K562 (cell line): ENCODE measurements at regions not wholly inside any gene's neighbourhood (a gene's known extent, or its start where the extent isn't known, plus 50 kb on each side); places are given as distances from the start of the nearest gene placed in this dataset.

Experiments
- ATAC-seq: fragments of 200-7000 bp; cut with Tn5 transposase; 3 replicates; pipeline ENCODE4 v1.9.1; 2020; ENCODE audit warnings: moderate library complexity
- BruUV-seq: library from RNA; stranded (reverse); fragments of 400-500 nt; replicated peaks from 2 replicates; lab custom pipeline; 2021; lab: Mats Ljungman, UMichigan
- CTCF ChIA-PET: fragments of 300-600 bp; formaldehyde crosslinking; extraction: SDS; loops from one replicate; lab custom pipeline; 2021; ENCODE audit warnings: low intra/inter-chr PET ratio; lab: Yijun Ruan, JAX
- POLR2A ChIA-PET: fragments of 300-600, 350-650 bp; sonication (Branson Sonifier 250); formaldehyde crosslinking; extraction: SDS; loops from one replicate; lab custom pipeline; 2021; ENCODE audit warnings: antibody characterized with exemption, inconsistent platforms; lab: Yijun Ruan, JAX
- DNase-seq, 4 experiments: peaks; one replicate each; pipeline versions ENCODE4 v3.0.0 to v3.0.0-alpha.2; 2011 to 2018; ENCODE audit warnings: low spot score in 3 of 4, mixed read lengths in 3 of 4; ENCODE audit errors: extremely low read depth in 1 of 4
- FAIRE-seq: peaks from 2 replicates; lab custom pipeline; 2011; peaks lifted over from hg19 to GRCh38; lab: Jason Lieb, UNC
- H2AFZ ChIP-seq: 2 replicates; pipeline ENCODE4 v1.6.0; 2011; ENCODE audit warnings: low read depth, low read length, control low read depth, inconsistent platforms
- H3K27ac ChIP-seq: fragments of 200-600 bp; 3 replicates; pipeline ENCODE4 v1.8.0; 2011; ENCODE audit warnings: low read depth, mild to moderate bottlenecking, control low read depth, inconsistent platforms, low read length, moderate library complexity, mixed read lengths; ENCODE audit errors: extremely low read depth
- H3K27me3 ChIP-seq, 2 experiments: fragments of 300-600 bp in 1 of 2; 2 replicates in 1 of 2; 3 replicates in 1 of 2; pipeline versions ENCODE4 v1.6.0 to v1.8.0; 2011; ENCODE audit warnings: inconsistent platforms in 2 of 2, low read length in 2 of 2, mild to moderate bottlenecking in 1 of 2, mixed read lengths in 1 of 2, moderate library complexity in 1 of 2; ENCODE audit not compliant: control insufficient read depth in 2 of 2, insufficient read depth in 2 of 2
- H3K36me3 ChIP-seq: fragments of 300-600 bp; 3 replicates; pipeline ENCODE4 v1.8.0; 2011; ENCODE audit warnings: mild to moderate bottlenecking, low read length, inconsistent platforms; ENCODE audit not compliant: control insufficient read depth, insufficient read depth
- H3K4me1 ChIP-seq, 2 experiments: fragments of 200-600 bp in 1 of 2; replicated peaks in 1 of 2; 2 replicates in 1 of 2; 3 replicates in 1 of 2; pipeline versions ENCODE4 v1.5.1 to v1.8.0; 2011; ENCODE audit warnings: inconsistent platforms in 2 of 2, low read length in 2 of 2, mild to moderate bottlenecking in 1 of 2, mixed read lengths in 1 of 2, moderate library complexity in 1 of 2; ENCODE audit not compliant: control insufficient read depth in 2 of 2, insufficient read depth in 2 of 2
- H3K4me2 ChIP-seq: 2 replicates; pipeline ENCODE4 v1.6.1; 2011; ENCODE audit warnings: low read length, control low read depth, inconsistent platforms, mixed read lengths; ENCODE audit not compliant: insufficient read depth
- H3K4me3 ChIP-seq: fragments of 200-600 bp; sonication (generic), shearing (Covaris generic); 2 replicates; pipeline ENCODE4 v1.5.1; 2016; ENCODE audit warnings: control low read depth, inconsistent platforms
- H3K79me2 ChIP-seq: fragments of 200-600 bp; 3 replicates; pipeline ENCODE4 v1.8.0; 2011; ENCODE audit warnings: low read length, inconsistent platforms; ENCODE audit not compliant: control insufficient read depth, insufficient read depth
- H3K9ac ChIP-seq, 2 experiments: 2 replicates each; pipeline versions ENCODE4 v1.6.0 to v1.6.1; 2011; ENCODE audit warnings: low read depth in 2 of 2, low read length in 2 of 2, control low read depth in 1 of 2, inconsistent platforms in 1 of 2, mild to moderate bottlenecking in 1 of 2, mixed read lengths in 1 of 2; ENCODE audit not compliant: insufficient read depth in 1 of 2
- H3K9me1 ChIP-seq: one replicate; pipeline ENCODE4 v1.6.0; 2011; ENCODE audit warnings: inconsistent platforms, mild to moderate bottlenecking, low read length, moderate library complexity; ENCODE audit not compliant: control insufficient read depth, insufficient read depth
- H3K9me3 ChIP-seq: replicated peaks from 2 replicates; pipeline ENCODE4 v1.5.1; 2011; ENCODE audit warnings: low read depth, low read length, inconsistent platforms; ENCODE audit not compliant: control insufficient read depth, insufficient read depth
- H4K20me1 ChIP-seq: replicated peaks from 2 replicates; pipeline ENCODE4 v1.6.1; 2011; ENCODE audit warnings: low read length, inconsistent platforms, mixed read lengths; ENCODE audit not compliant: control insufficient read depth, insufficient read depth
- CEBPB ChIP-seq: fragments of 450-650 bp; IDR thresholded peaks from 2 replicates; pipeline ENCODE4 v1.6.1; 2016; ENCODE audit warnings: missing genetic modification characterization, missing compliant biosample characterization
- CTBP1 ChIP-seq: fragments of 450-650 bp; IDR thresholded peaks from 2 replicates; pipeline ENCODE4 v1.6.1; 2016; ENCODE audit warnings: borderline replicate concordance
- MCM2 ChIP-seq: fragments of 450-650 bp; IDR thresholded peaks from 2 replicates; pipeline ENCODE4 v1.6.1; 2017; ENCODE audit warnings: low read depth, mild to moderate bottlenecking
- MEF2A ChIP-seq: IDR thresholded peaks from 2 replicates; pipeline ENCODE4 v1.6.1; 2011; ENCODE audit warnings: low read depth, mild to moderate bottlenecking, low read length, moderate library complexity; ENCODE audit not compliant: control insufficient read depth
- MYC ChIP-seq, 2 experiments: fragments of 250-450 bp in 1 of 2; sonication (Bioruptor Pico) in 1 of 2; IDR thresholded peaks; 2 replicates each; pipeline versions ENCODE4 v1.5.1 to v1.6.1; 2012 to 2021; ENCODE audit warnings: low read depth in 2 of 2, borderline replicate concordance in 1 of 2, improper control_type of control experiment in 1 of 2, low read length in 1 of 2, mild to moderate bottlenecking in 1 of 2, moderate library complexity in 1 of 2
- POLR2AphosphoS2 ChIP-seq: IDR thresholded peaks from 2 replicates; pipeline ENCODE4 v1.6.1; 2012; ENCODE audit warnings: low read length, improper control_type of control experiment
- POLR3A ChIP-seq: IDR thresholded peaks from 2 replicates; pipeline ENCODE4 v1.6.1; 2011; ENCODE audit warnings: borderline replicate concordance, mild to moderate bottlenecking, moderate library complexity; ENCODE audit not compliant: insufficient read length, insufficient read depth; ENCODE audit errors: extremely low read depth
- SREBF2 ChIP-seq: sonication (generic); formaldehyde crosslinking; IDR thresholded peaks from 2 replicates; pipeline ENCODE4 v1.4.0; 2020; ENCODE audit warnings: mild to moderate bottlenecking, missing genetic modification reagents
- TRIM24 ChIP-seq, 2 experiments: fragments of 450-650 bp; IDR thresholded peaks; 2 replicates each; pipeline ENCODE4 v1.6.1; 2016
- ZNF124 ChIP-seq: sonication (generic); formaldehyde crosslinking; IDR thresholded peaks from 2 replicates; pipeline ENCODE4 v1.8.1; 2022; ENCODE audit warnings: missing genetic modification reagents
- ZNF668 ChIP-seq: fragments of 250-450 bp; sonication (Bioruptor Pico); IDR thresholded peaks from 2 replicates; pipeline ENCODE4 v1.8.0; 2022; ENCODE audit warnings: mild to moderate bottlenecking, inconsistent platforms
- ZSCAN32 ChIP-seq: fragments of 450-650 bp; formaldehyde crosslinking; IDR thresholded peaks from 2 replicates; pipeline ENCODE4 v1.4.0; 2020; ENCODE audit warnings: mild to moderate bottlenecking, moderate library complexity
- WGBS: fragments of 100-300 bp; shearing (Covaris generic); methylation state at CpG from one replicate; pipeline ENCODE4 v1.1.6; 2016; ENCODE audit warnings: low coverage, mixed read lengths; ENCODE audit not compliant: insufficient coverage; ENCODE audit errors: missing lambda C conversion rate; 5-methylcytosine and 5-hydroxymethylcytosine counted together
- in situ Hi-C: fragments of 300-500 bp; cut with MboI; formaldehyde crosslinking; loops from 4 replicates; pipeline ENCODE4 v1.15.0; 2018; ENCODE audit warnings: inconsistent platforms, mixed read lengths
- intact Hi-C: fragments of 100-400 bp; cut with micrococcal nuclease; formaldehyde crosslinking; loops from 2 replicates; pipeline ENCODE4 v1.14.2; 2022
- TF ChIP-seq, protein P1 (sequence below): fragments of 250-450 bp; sonication (Bioruptor Pico); IDR thresholded peaks from 2 replicates; pipeline ENCODE4 v1.4.0; 2020

- intact Hi-C loops, result no loop called here
- H3K4me3 ChIP-seq, result no peak overlapping the region
- no peak for TF ChIP-seq MEF2A
- no peak for TF ChIP-seq MYC (IDR thresholded peaks at IDR 0.05; ENCODE audit: low read depth, low read length)
- no peak for TF ChIP-seq MYC (CRISPR knock-in tag; IDR thresholded peaks at IDR 0.05; ENCODE audit: borderline replicate concordance, low read depth)
- TF ChIP-seq POLR2AphosphoS2, result no peak
- no peak for TF ChIP-seq CTBP1
- no peak for TF ChIP-seq SREBF2 (CRISPR knock-in tag)
- TF ChIP-seq ZNF668 (CRISPR knock-in tag), result no peak
- TF ChIP-seq ZNF124 (CRISPR knock-in tag), result no peak
- no peak for TF ChIP-seq TRIM24 (IDR thresholded peaks at IDR 0.05)
- TF ChIP-seq POLR3A, result no peak
- TF ChIP-seq, protein P1, sequence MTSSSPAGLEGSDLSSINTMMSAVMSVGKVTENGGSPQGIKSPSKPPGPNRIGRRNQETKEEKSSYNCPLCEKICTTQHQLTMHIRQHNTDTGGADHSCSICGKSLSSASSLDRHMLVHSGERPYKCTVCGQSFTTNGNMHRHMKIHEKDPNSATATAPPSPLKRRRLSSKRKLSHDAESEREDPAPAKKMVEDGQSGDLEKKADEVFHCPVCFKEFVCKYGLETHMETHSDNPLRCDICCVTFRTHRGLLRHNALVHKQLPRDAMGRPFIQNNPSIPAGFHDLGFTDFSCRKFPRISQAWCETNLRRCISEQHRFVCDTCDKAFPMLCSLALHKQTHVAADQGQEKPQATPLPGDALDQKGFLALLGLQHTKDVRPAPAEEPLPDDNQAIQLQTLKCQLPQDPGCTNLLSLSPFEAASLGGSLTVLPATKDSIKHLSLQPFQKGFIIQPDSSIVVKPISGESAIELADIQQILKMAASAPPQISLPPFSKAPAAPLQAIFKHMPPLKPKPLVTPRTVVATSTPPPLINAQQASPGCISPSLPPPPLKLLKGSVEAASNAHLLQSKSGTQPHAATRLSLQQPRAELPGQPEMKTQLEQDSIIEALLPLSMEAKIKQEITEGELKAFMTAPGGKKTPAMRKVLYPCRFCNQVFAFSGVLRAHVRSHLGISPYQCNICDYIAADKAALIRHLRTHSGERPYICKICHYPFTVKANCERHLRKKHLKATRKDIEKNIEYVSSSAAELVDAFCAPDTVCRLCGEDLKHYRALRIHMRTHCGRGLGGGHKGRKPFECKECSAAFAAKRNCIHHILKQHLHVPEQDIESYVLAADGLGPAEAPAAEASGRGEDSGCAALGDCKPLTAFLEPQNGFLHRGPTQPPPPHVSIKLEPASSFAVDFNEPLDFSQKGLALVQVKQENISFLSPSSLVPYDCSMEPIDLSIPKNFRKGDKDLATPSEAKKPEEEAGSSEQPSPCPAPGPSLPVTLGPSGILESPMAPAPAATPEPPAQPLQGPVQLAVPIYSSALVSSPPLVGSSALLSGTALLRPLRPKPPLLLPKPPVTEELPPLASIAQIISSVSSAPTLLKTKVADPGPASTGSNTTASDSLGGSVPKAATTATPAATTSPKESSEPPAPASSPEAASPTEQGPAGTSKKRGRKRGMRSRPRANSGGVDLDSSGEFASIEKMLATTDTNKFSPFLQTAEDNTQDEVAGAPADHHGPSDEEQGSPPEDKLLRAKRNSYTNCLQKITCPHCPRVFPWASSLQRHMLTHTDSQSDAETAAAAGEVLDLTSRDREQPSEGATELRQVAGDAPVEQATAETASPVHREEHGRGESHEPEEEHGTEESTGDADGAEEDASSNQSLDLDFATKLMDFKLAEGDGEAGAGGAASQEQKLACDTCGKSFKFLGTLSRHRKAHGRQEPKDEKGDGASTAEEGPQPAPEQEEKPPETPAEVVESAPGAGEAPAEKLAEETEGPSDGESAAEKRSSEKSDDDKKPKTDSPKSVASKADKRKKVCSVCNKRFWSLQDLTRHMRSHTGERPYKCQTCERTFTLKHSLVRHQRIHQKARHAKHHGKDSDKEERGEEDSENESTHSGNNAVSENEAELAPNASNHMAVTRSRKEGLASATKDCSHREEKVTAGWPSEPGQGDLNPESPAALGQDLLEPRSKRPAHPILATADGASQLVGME (CRISPR knock-in tag), result no peak
- no peak for TF ChIP-seq MCM2
- TF ChIP-seq ZSCAN32 (CRISPR knock-in tag), result no peak
- TF ChIP-seq CEBPB (tag), result no peak
- TF ChIP-seq, all 486 proteins: peak for 0
- POLR2A ChIA-PET, result interaction anchor here (0.8 to 1.5 kb wide), 2 partner anchors 10 to 15 kb away, joined by 3 to 4 read pairs; no protein-coding TSS in a partner anchor
- no peaks in the 10 kb centered on the region for H3K4me1 ChIP-seq
- no TSS peak for BruUV-seq
- no peak overlapping the region for H3K27ac ChIP-seq
- H3K9me3 ChIP-seq, result no peaks in the 10 kb centered on the region
- DNase-seq (no peak), FAIRE-seq (no peak), ATAC-seq (no peak)
- H3K9me1 ChIP-seq, result no peaks in the 10 kb centered on the region
- CTCF ChIA-PET, result no interaction called here
- in situ Hi-C loops, result no loop called here
- no peak overlapping the region for H3K4me2 ChIP-seq
- no peak overlapping the region for H2AFZ ChIP-seq
- no peaks in the 10 kb centered on the region for H3K27me3 ChIP-seq
- no peaks in the 10 kb centered on the region for H3K79me2 ChIP-seq
- H3K9ac ChIP-seq, result no peak overlapping the region
- H4K20me1 ChIP-seq, result no peaks in the 10 kb centered on the region
- 4% methylated on average over 2 of the region's 2 CpGs for WGBS
- no peaks in the 10 kb centered on the region for H3K36me3 ChIP-seq
Observed at GRCh38 chr3:177977381-177978158, 558.7 kb upstream of the KCNMB2 start.
